ENCODE measurements at regions not wholly inside any gene's neighbourhood (a gene's known extent, or its start where the extent isn't known, plus 50 kb on each side); places are given as distances from the start of the nearest gene placed in this dataset.
"Not testable (repeated sequence)": the region's sequence is repeated elsewhere in the genome, so short reads cannot be mapped to it uniquely, and the experiment has no call there.

DNA sequence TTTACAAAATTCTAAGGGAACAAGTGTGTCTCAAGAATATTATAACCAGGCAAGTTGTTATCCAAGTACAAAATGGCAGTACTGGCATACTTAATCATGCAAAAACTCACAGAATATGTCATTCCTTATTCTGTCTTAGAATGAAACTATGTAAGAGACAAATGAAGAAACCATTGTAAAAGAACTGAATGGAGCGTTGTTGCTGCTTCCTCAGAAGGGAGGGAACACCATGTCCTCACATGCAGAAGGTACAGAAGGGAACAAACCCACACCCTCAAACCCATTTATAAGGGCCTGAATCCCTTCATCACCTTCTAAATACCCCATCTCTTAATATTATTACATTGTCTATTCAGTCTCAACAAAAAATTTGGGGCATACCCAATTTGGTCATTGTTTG is 960.0 kb downstream of the LTN1 start:
- not testable (repeated sequence) for DNase-seq

DNA sequence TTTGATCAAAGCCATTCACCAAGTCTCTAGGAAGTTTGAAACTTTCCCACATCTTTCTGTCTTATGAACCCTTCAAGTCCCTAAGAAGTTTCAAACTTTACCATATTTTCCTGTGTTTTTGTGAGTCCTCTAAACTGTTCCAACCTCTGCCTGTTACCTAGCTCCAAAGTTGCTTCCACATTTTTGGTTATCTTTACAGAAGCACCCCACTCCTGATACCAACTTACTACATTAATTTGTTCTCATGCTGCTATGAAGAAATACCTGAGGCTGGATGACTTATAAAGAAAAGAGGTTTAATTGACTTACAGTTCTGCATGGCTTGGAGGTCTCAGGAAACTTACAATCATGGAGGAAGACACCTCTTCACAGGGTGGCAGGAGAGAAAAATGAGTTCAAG is 961.6 kb downstream of the LTN1 start:
- DNase-seq = not testable (repeated sequence)

DNA sequence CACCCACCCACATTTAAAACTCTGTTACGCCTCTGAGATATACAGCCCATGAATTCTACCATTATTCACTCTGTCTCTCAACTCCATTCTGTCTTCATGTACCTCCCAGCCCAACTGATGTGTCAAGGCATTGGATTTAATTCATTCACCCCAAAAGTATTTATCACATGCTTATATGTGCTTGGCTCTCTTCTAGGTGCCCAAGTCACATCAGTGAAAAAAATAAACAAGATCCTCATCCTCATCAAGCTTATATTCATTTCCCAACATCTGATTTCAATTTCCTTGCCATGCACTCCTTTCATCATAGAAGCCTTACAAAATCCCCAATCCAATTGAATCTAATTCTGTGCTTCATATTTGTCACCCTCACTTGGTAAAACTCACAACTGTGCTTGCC is 967.6 kb downstream of the LTN1 start:
- no peak for DNase-seq

DNA sequence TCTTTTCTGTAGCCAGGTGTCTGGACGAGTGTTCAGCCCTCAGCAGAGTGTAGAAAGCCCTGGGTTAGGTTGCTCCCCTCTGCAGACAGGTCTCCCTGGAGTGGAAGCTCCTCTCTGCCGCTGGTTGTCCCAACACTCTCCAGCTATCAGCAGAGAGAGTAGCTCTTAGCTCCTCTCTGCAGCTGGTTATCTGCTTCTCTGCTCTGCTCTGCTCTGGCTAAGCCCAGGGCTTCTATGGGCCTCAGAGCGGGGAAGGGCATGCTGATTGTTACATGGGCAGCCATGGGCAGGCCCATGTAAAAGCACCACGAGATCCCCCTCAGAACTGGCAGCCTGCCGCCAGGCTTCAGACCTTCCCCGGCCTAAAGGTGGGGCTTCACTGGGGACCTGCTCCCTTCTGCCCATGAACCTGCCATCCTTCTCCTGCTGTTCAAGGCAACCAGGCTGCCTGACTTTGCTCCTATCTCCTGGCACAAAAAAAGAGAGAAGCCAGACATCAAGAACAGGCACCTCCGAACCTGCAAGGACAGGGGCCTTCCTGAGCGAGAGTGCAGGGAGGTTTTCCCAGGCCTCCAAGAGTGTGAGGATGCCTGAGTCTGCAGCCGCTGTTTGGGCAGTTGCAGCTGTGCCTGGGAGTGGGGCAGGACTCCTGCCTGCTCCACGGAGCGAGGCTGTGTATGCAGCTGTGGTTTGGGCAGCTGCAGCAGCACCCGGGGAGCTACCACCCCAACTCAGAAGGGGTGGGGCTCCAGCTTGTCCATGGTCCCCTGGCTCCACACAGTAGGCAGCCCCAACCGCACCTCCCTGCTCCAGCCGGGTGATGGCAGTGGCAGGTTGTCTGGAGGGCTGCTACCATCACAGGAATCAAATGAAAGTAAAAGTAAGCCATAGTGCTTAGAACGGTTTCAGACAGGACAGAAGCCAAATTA is 973.7 kb downstream of the LTN1 start:
- no peak for DNase-seq

DNA sequence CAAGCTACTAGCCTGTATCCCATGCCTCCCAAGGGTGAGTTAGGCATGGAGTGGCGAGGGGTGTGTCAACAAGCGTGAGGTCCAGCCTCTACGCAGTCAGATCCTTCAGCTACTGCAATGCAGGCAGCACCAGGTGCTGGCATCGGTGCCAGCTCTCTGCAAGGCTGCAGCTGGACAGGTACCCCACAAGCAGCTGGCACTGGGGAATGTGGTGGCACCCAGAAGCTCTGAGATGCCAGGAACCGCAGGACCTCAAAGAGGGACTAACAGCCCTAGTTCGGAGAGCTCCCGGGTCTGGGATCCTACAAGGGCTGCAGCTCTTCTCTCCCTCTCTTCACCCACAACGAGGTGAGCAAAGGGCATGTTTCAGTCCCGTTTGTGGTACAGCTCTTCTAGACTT is 974.5 kb downstream of the LTN1 start:
- no peak for DNase-seq

DNA sequence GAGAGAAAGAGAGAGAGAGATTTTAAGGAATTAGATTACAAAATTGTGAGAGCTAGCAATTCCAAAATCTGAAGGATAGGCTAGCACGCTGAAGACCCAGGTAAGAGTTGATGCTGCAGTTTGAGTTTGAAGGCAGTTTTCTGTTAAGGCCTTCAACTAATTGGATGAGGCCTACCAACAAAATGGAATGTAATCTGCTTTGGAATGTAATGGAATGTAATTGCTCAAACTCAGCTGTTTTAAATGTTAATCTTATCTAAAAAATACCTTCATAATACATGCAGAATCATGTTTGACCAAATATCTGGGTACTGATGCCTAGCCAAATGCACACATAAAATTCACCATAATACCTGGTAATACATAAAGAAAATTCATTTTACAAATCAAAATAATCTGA is 976.1 kb downstream of the LTN1 start:
- no peak for DNase-seq

DNA sequence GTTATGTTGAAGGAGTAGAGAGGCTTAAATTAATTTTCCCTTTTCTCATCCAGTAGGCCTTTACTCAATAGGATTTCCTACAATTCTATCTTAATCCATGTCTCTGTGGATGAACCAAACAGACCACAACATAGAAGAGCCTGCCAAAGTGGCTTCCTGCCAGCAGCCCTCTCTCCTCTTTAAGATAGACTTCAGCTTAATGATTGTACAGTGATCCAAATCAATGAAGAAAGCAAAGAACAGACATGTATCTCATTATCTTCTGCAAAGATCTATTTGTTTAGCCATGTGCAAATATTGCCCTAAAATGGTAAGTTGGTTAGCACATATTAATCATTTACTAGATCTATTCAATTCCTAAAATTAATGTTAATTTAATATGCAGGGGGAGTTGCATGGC is 979.6 kb downstream of the LTN1 start:
- peak; percentile 3 for DNase-seq

DNA sequence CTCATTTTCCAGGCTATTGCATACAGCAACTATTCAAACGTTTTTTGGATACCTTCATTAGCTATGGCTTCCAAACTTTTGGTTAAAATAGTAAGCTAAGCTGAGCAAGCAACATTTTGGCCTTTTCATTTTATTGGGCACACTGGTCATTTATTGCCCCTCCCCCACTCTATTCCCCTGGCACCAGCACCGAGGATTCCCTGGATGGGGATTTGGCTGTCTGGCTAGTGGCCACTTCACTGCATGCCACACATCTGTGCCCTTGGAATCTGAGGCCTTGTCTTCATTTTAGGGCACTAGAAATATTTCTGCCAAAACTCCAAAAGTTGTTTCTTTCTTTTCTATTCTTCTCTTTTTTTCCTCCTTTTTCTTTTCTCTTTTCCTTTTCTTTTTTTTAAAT is 980.7 kb downstream of the LTN1 start:
- peak; percentile 34 for DNase-seq

DNA sequence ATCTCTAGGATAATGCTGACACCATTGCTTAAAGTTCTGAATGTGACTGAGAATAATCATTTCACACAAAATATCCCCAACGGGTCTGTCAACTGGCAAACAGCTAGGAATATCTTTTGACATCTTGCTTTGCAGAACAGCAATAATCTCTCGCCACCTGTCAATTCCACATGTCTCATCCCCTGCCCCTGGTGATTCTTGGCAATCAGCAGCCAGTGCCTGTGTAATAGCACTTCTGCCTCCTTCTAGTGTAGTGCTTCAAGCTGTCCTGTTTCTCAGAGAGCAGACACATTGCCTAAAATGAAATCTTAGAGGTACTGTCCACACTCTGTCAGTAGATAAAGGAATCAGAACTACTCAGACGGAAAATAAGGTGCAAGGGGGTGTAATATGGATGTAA is 984.4 kb downstream of the LTN1 start:
- DNase-seq = peak; percentile 92

DNA sequence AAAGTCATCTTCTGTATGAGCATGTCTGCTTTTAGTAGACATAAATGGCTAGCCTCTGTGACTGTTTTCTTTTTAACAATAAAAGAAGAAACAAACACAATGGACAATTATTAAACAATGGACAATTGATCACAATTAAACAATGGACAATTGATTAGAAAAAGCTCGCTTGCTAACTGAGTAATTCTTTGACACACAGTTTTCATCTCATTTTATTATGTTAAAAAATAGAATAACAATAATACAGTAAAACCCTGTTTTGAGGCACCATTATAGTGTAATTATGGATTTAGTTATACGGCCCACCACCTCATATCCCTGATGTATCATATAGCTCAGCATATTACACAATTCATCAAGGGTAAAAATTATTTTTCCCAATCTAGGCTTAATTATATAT is 989.0 kb downstream of the LTN1 start:
- DNase-seq = not testable (repeated sequence)

DNA sequence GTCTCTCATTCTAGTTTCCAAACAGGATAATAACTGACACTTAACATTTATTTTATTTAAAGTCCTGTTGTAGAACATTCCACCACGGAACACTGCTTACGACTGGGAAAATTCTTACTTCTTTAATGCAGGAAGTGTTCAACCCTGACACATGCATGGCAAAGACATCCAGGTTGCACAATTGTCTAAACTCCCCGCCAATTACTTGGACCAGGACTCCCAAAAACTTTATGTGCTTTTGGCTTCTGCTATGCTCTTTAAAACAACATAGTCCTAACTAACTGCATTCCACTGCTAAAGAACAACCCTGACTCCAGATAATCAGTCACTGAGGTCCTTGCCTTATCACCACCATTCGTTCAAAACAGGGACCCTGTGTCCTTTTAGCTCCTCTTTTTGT is 995.8 kb downstream of the LTN1 start:
- DNase-seq = not testable (repeated sequence)

DNA sequence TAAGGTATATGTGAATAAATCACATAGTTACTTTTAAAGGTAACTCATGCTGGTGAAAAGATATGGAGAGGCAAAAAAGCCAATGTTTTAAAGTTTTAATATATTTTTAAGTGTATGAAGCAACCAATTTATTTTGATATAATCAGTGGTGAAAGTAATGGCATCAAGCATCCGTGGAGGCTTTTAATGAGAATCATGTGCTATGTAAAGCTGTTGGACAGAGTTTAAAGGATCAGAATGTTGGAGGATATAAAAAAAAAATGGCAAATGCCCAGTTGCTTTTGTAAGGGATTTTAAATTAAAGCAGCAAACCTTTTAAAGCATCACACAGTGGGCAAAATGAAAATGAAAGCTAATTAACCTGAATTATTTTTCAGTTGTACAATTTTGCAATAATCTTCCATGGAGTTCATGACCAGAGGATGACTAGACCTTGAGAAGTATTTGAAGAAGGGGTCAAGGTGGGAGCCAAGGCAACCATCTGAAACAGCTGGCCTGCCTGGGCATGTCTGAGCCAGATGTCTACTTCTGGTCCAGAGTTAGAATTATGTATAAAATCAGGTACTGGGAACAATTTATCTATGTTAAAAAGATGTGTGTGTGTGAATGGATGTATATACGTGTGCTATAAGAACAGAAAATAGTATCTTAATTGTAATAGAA is 1007.9 kb downstream of the LTN1 start:
- not testable (repeated sequence) for DNase-seq

DNA sequence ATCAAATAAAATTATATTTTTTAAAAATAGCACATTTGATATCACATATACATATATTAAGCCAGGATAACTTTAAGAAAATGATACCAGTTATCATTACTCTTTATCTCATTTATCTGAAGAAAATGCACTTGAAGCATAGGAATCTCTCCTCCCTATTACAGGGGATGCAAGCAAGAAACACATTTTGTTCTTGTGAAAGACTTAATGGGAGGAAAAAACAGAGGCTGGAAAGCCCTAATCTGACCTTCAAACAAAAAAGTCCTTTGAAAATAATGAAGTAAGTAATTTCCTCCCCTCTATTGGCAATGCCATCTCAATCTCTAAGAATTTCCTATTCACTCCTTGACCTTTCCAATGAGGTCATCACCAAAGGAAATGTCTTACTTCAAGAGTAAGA is 1012.6 kb upstream of the ADAMTS5 start:
- DNase-seq = not testable (repeated sequence)

DNA sequence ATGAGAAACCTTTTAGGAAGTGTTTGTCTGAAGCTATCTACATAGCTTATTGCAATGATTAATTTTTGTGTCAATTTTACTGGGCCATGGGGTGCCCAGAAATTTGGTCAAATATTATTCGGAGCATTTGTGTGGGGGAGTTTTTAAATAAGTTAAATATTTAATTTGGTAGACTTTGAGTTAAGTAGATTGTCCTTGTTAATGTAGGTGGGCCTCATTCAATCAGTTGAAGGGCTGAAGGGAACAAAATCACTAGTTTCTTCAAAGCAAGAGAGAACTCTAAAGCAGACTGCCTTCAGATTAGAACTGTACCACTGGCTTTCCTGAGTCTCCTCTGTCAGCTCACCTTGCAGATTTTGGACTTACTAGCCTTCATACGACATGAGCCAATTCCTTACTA is 1008.6 kb upstream of the ADAMTS5 start:
- DNase-seq = no peak

DNA sequence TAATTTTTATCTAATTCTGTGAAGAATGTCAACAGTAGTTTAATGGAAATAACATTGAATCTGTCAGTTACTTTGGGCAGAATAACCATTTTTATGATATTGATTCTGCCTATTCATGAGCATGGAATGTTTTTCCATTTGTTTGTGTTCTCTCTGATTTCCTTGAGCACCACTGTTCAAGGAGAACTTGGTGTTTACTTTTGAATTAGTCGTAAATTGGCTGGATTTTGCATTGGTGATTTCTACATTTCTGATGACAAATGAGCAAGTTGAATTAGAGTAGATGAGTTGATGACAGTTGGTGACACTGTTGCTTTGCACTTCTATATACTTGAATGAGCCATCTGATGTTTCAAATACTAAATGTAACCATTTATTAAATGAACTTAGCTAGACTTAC is 1007.3 kb upstream of the ADAMTS5 start:
- DNase-seq = not testable (repeated sequence)

DNA sequence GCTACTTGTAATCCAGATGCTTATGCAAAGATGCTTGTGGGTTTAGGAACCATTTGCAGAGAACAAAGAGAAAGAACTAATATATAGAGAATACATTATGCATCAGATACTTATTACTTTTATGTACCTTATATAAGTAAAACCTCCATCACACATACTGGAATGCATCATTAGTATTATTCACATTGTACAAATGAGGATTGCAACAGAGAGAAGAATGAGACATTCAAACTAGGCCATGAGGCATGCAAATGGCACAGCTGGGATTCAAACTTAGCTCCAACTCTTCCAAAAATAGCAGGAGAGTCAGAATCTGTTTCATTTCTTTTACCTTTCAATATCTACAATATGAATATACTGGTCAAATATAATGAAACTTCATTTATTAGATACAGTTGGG is 1001.4 kb upstream of the ADAMTS5 start:
- DNase-seq = not testable (repeated sequence)

DNA sequence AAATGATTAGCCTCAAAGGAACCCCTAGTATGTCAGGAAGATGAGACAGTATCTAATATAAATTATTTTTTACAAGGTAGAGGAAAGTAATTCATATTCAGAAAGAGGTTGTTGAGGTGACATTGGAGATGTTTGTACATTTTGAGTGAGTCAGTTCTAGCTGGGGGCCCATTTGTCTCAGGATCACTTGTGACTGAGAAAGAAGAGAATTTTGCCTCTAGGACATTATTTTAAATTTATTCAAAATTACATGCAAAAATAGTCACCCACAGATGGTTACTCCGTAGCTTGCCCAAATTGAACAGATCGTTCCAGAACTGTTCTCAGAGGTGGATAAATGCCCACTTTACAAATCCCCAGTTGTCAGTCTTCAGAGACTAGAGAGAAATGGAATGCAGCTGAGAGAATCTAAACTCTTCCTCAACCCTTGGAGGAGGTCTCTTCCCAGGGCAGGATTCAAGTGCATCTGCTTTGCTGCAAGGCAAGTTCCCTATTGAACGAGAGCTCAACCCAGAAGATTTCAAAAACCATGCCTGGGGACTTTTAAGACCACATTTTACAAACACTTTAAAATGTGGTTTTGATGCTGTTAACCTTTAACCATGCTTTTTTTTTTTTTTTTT is 987.8 kb upstream of the ADAMTS5 start:
- no peak for DNase-seq

DNA sequence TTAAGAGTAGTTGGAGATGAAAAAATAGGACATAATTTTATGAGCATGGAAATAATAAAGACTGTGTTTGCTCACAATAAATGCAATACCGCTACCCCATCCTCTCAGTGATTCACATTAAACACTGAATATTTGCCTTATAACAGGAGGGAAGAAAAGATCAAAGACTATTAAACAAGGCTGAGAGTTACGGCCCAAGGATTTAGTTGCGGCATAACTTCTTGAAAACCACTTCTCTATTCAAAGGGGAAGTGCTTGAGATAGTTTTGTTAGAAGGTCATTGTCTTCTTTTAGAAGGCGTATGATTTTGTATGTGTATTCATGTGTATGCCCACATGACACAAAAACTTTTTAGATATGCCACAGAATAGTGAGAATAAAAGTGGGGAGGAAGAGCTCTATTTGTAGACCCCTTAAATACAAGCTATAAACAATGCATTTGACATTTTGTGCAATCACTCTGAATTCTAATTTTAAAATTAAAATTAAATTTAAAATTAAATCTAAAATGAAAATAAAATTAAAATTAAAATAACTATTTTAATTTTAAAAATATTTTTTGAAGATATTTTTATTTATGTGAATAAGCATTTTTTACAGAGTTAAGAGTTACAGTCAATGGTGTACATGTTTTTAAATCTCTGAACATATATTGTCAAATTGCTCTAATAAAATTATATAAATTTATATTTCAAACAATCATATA is 986.6 kb upstream of the ADAMTS5 start:
- no peak for DNase-seq

DNA sequence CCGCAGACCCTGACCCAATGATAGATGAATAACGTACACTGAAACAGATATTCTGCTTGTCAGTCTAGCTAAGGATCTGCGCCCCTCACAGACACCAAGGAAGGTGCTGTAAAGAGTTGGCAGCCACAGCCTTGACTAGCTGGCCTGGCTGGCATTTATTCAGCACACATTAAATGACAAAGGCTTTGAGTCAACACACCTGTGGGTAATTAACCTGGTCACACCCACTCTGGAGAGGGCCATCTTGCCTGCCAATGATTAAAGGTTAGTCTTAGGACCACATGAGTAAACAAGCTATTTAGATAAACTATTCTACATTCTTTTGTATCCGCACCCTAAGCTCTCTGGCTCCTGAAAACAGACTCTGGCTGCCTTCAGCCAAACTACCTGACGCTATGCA is 982.2 kb upstream of the ADAMTS5 start:
- not testable (repeated sequence) for DNase-seq

DNA sequence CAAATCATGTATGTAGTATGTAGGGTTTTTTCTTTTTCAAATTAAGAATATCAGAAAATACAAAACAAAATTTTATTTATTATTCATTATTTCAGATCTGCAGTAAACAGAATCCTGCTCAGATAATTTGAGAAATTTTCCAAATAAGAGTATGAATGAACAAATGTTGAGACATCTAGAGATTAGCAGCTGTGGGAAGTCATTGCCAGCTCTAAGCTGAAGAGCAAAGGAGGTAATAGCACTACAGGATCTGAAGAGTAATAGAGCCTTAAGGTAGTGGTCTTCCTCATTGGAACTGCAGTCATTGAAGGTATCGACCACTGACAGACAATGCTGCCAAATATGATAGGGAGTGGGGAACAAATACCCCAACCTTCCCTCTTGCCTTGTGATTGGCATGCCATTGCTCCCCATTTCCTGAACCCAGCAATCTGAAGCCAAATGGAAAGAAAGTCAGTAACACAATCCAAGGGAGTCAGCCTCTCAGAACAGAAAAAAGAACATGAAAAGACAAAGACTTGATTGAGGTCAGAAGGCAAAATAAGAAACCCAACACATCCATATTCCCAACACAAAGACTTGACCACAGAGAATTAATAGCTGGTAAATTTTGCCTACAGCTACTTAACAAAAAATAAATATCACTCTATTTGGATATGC is 963.4 kb upstream of the ADAMTS5 start:
- not testable (repeated sequence) for DNase-seq

DNA sequence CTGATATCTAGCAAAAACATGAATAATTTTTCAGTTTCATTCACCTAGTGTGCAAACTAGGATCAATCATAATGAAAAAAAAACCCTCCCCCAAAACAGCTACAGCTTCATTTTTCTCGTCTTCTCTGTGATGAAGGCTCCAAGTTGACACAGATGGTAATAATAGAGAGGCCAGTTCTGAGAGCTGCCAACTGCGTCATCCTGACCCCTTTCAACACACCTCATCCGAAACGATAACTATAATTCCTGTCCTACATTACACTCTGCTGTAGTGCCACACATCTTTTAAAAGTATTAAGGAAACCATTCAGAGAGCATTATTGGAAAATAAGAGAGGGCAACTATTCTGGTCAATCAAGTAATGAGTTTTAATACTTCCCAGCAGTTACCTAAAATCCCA is 962.3 kb upstream of the ADAMTS5 start:
- DNase-seq = peak; percentile 32

DNA sequence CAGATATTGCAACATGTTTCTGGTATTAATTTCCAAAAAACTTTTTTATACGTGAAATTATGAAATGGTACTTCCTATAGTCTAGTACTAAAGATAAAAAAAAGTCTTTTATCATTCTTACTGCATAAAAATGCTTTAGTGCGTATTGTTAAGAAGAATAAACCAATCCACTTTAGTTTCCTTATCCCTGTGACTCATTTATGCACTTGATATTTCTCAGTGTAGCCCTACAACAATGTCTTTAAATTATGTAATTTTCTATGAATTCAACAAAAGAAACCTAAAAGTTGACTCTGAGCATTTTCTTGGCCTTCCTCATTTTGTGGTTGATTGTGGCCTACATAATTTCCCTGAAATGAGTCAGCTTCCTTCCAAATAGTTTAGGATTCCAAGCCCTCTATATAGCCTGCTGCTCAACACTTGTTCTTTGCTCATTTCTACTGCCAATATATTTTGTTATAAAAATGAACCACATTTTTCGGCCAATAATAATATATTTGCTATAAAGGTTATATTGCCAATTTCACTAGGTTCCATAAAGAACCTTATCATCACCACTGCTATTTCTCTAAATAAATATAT is 961.7 kb upstream of the ADAMTS5 start:
- not testable (repeated sequence) for DNase-seq
